Lower leg skin (tissue), 3 donors: ENCODE measurements at regions not wholly inside any gene's neighbourhood (a gene's known extent, or its start where the extent isn't known, plus 50 kb on each side); places are given as distances from the start of the nearest gene placed in this dataset.

Source experiments
- CTCF ChIP-seq, 3 donors: fragments of 450-650 bp; IDR thresholded peaks; one replicate each; pipeline ENCODE4 v1.5.1; 2016; ENCODE audit warnings: antibody characterized with exemption in 3 of 3, mild to moderate bottlenecking in 3 of 3, moderate library complexity in 2 of 3
- POLR2A ChIP-seq, 2 donors: fragments of 450-650 bp; IDR thresholded peaks; one replicate each; pipeline ENCODE4 v1.6.1; 2016 to 2017; ENCODE audit warnings: antibody characterized with exemption in 2 of 2, mild to moderate bottlenecking in 1 of 2, moderate library complexity in 1 of 2

- TF ChIP-seq CTCF (IDR thresholded peaks at IDR 0.05) (no peak), POLR2A (IDR thresholded peaks at IDR 0.05) (no peak)
Measured at GRCh38 chr18:47453038-47453437, 201.6 kb upstream of the SKOR2 start.
